MCF 10A (cell line): ENCODE measurements at regions not wholly inside any gene's neighbourhood (a gene's known extent, or its start where the extent isn't known, plus 50 kb on each side); places are given as distances from the start of the nearest gene placed in this dataset.

Source experiments
- BruUV-seq: library from RNA; stranded (reverse); fragments of 400-500 nt; replicated peaks from 2 replicates; lab custom pipeline; 2021; lab: Mats Ljungman, UMichigan
- CTCF ChIA-PET: fragments of 300-600 bp; sonication (Branson Sonifier 250); formaldehyde crosslinking; extraction: SDS; loops from one replicate; lab custom pipeline; 2021; ENCODE audit warnings: antibody characterized with exemption, inconsistent platforms; lab: Yijun Ruan, JAX
- POLR2A ChIA-PET: fragments of 300-600, 350-650 bp; sonication (Branson Sonifier 250); formaldehyde crosslinking; extraction: SDS; loops from one replicate; lab custom pipeline; 2020; ENCODE audit warnings: antibody characterized with exemption, inconsistent platforms; lab: Yijun Ruan, JAX
- DNase-seq: peaks from one replicate; pipeline ENCODE4 v3.0.0-alpha.2; 2018; ENCODE audit not compliant: unreplicated experiment
- H3K27ac Mint-ChIP-seq: one replicate; pipeline ENCODE4 v1.8.0; 2022; ENCODE audit warnings: mild to moderate bottlenecking, low read depth, mixed read lengths; ENCODE audit not compliant: unreplicated experiment
- H3K27me3 Mint-ChIP-seq: one replicate; pipeline ENCODE4 v1.8.0; 2022; ENCODE audit warnings: mixed read lengths; ENCODE audit not compliant: insufficient read depth, unreplicated experiment
- H3K36me3 Mint-ChIP-seq: one replicate; pipeline ENCODE4 v1.8.0; 2022; ENCODE audit warnings: mild to moderate bottlenecking, moderate library complexity, mixed read lengths; ENCODE audit not compliant: insufficient read depth, unreplicated experiment
- H3K4me1 Mint-ChIP-seq: one replicate; pipeline ENCODE4 v1.8.0; 2022; ENCODE audit warnings: mixed read lengths; ENCODE audit not compliant: insufficient read depth, unreplicated experiment
- H3K4me3 Mint-ChIP-seq: one replicate; pipeline ENCODE4 v1.8.0; 2022; ENCODE audit warnings: mild to moderate bottlenecking, moderate library complexity, mixed read lengths; ENCODE audit not compliant: unreplicated experiment
- H3K9me3 Mint-ChIP-seq: one replicate; pipeline ENCODE4 v1.8.0; 2022; ENCODE audit warnings: mixed read lengths; ENCODE audit not compliant: unreplicated experiment
- intact Hi-C: fragments of 100-400 bp; cut with micrococcal nuclease; formaldehyde crosslinking; loops from 2 replicates; pipeline ENCODE4 v1.14.1; 2022
- TF ChIP-seq, protein P1 (sequence below): fragments of 200-600 bp; IDR thresholded peaks from one replicate; pipeline ENCODE4 v1.8.0; 2022; ENCODE audit warnings: antibody characterized with exemption, mild to moderate bottlenecking; ENCODE audit not compliant: unreplicated experiment

DNA sequence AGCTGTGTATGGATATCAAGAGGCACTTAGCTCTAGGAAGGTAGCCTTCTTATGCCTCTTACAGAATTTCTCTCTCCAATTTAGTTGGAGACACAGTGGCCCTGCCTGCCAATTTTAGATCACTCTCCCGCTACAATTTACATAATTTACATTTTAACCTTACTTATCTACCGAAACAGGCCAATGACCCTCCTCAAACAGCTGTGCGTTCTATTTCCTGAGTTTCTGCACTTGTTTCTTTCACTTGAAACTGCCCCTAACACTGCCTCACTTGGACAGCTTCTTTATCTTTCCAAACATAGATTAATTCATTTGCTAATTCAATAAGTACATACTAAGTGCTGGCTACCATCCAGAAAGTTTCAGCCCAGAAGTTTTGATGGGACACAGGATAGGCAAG is 52.9 kb upstream of the HDDC2 start:
- H3K27me3 Mint-ChIP-seq: no peaks in the 10 kb centered on the region
- ChIA-PET POLR2A (interaction anchor here (1.3 kb wide), 1 partner anchor 12 kb away, joined by 3 read pairs; no protein-coding TSS in a partner anchor), CTCF (interaction anchor here (0.6 to 0.7 kb wide), 2 partner anchors 205 to 340 kb away, joined by 3 read pairs; no protein-coding TSS in a partner anchor)
- TF ChIP-seq, protein P1, sequence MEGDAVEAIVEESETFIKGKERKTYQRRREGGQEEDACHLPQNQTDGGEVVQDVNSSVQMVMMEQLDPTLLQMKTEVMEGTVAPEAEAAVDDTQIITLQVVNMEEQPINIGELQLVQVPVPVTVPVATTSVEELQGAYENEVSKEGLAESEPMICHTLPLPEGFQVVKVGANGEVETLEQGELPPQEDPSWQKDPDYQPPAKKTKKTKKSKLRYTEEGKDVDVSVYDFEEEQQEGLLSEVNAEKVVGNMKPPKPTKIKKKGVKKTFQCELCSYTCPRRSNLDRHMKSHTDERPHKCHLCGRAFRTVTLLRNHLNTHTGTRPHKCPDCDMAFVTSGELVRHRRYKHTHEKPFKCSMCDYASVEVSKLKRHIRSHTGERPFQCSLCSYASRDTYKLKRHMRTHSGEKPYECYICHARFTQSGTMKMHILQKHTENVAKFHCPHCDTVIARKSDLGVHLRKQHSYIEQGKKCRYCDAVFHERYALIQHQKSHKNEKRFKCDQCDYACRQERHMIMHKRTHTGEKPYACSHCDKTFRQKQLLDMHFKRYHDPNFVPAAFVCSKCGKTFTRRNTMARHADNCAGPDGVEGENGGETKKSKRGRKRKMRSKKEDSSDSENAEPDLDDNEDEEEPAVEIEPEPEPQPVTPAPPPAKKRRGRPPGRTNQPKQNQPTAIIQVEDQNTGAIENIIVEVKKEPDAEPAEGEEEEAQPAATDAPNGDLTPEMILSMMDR: no peak
- no peaks in the 10 kb centered on the region for H3K36me3 Mint-ChIP-seq
- no TSS peak for BruUV-seq
- no peak overlapping the region for H3K4me3 Mint-ChIP-seq
- no peaks in the 10 kb centered on the region for H3K4me1 Mint-ChIP-seq
- DNase-seq: no peak
- intact Hi-C loops: no loop called here
- H3K27ac Mint-ChIP-seq: no peak overlapping the region
- no peaks in the 10 kb centered on the region for H3K9me3 Mint-ChIP-seq

DNA sequence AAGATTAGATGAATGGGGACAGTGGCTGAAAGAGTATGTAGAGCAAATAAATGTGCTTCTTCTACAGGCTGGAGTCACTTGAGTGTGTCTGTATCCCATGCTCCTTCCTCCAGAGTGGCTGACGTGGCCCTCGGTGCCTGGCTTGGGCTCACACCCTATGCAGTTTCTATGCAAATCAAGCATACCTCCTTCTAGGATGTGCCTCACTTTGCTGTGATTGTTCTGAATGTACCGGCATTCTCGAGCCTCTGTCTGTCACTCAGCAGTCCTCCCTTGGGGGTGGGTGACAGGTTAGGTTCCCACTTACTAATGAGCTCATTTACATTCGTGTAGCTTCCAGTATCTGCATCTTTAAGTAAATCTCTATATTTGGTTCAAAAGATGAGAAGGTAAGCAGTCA is 55.1 kb upstream of the HDDC2 start:
- ChIA-PET POLR2A (no interaction called here), CTCF (no interaction called here)
- intact Hi-C loops: no loop called here
- Mint-ChIP-seq H3K27ac (no peak overlapping the region), H3K4me1 (no peaks in the 10 kb centered on the region), H3K9me3 (no peaks in the 10 kb centered on the region), H3K4me3 (no peak overlapping the region), H3K36me3 (no peaks in the 10 kb centered on the region), H3K27me3 (peaks cover 12% of the 10 kb centered on the region)
- TF ChIP-seq, protein P1: no peak
- DNase-seq: no peak
- no TSS peak for BruUV-seq

DNA sequence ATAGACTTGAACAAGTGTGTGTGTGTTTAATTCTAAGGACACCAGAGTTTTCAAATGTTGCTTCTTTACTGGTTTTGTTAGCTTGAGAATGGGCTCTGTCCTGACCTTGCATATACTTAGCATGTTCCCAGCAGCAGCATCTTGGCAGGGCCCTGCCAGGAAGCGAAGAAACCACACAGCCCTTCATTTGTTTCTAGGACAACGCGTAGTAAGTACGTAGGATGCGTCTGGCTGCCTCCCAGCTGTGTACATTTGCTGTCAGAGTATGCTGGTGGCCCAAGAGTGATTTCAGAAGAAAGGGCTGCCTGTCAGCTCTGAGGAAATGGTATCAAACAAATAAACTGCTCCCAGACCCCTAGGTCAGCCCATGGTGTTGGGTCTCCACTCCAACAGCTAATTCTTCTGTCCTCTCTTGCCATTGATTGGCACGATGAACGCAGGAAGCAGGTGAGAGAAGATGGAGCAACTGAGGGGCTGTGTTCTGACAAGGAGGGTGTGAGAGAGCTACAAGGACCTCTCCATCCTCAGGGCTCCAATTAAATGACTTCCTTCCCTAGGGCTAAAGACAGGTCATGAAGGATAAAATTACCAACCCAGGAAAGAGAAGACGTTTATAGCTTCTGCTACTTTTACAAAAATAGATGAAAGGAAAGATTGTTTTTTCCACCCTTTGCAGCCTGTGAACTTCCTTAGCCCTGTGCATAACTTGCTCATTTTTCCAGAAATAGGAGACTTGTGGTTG is 55.9 kb upstream of the HDDC2 start:
- Mint-ChIP-seq H3K4me3 (no peak overlapping the region), H3K9me3 (no peaks in the 10 kb centered on the region), H3K36me3 (no peaks in the 10 kb centered on the region), H3K27me3 (peaks cover 20% of the 10 kb centered on the region), H3K27ac (no peak overlapping the region), H3K4me1 (peaks cover 4% of the 10 kb centered on the region)
- POLR2A ChIA-PET: no interaction called here
- BruUV-seq: no TSS peak
- intact Hi-C loops: no loop called here
- TF ChIP-seq, protein P1: no peak
- CTCF ChIA-PET: no interaction called here
- no peak for DNase-seq

DNA sequence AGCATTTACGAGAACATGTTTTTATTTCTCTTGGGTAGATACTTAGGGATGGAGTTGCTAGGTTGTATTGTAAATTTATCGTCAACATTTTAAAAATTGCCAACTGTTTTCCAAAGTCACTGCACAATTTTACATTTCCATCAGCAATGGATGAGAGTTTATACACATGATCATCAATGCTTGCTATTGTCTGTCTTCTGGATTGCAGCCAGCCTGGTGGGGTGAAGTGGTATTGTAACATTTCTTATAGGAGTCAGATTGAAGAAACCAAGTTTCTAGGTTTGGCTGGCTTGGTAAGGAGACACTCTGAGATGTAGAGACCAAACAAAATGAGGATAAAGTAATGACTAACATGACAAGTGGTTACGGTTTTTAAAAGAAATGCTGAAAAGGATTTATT is 57.1 kb upstream of the HDDC2 start:
- no TSS peak for BruUV-seq
- CTCF ChIA-PET: interaction anchor here (0.6 to 0.7 kb wide), 2 partner anchors 11 to 1498 kb away, joined by 3 to 5 read pairs; no protein-coding TSS in a partner anchor
- Mint-ChIP-seq H3K27me3 (peaks cover 26% of the 10 kb centered on the region), H3K9me3 (no peaks in the 10 kb centered on the region), H3K4me1 (peaks cover 6% of the 10 kb centered on the region), H3K36me3 (no peaks in the 10 kb centered on the region), H3K27ac (no peak overlapping the region), H3K4me3 (no peak overlapping the region)
- no peak for DNase-seq
- intact Hi-C loops: no loop called here
- TF ChIP-seq, protein P1: no peak
- POLR2A ChIA-PET: no interaction called here
